DND-41 (cell line): ENCODE measurements at regions not wholly inside any gene's neighbourhood (a gene's known extent, or its start where the extent isn't known, plus 50 kb on each side); places are given as distances from the start of the nearest gene placed in this dataset.

Source experiments
- EZH2 ChIP-seq: IDR thresholded peaks from 3 replicates; pipeline ENCODE4 v1.6.1; 2012; ENCODE audit warnings: borderline replicate concordance, low read depth, mild to moderate bottlenecking, moderate library complexity, low read length, inconsistent platforms; ENCODE audit not compliant: severe bottlenecking
- TF ChIP-seq, protein P1 (sequence below): IDR thresholded peaks from 2 replicates; pipeline ENCODE4 v1.5.1; 2012; ENCODE audit warnings: borderline replicate concordance, low read length, moderate library complexity, mild to moderate bottlenecking; ENCODE audit not compliant: poor library complexity, severe bottlenecking; ENCODE audit errors: extremely low read depth

DNA sequence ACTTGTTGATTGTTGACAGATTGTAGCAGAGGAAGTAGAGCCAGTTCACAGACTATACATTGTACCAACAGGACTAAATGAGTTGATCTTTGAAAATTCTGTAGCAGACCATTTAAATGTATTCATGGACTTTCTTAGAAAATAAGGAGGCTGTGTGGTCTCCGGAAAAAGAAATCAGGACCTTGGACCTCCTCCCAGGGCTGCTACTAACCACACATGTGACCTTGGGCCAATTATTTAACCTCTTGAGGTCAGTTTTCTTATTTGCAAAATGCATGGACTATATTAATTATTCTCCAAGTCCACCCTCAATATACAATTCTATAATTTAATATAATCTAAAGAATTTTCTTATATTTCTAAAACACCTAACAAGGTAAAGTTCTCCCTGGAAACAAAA, 492.0 kb upstream of the JAG1 start:
- TF ChIP-seq EZH2, result no peak
- TF ChIP-seq, protein P1, sequence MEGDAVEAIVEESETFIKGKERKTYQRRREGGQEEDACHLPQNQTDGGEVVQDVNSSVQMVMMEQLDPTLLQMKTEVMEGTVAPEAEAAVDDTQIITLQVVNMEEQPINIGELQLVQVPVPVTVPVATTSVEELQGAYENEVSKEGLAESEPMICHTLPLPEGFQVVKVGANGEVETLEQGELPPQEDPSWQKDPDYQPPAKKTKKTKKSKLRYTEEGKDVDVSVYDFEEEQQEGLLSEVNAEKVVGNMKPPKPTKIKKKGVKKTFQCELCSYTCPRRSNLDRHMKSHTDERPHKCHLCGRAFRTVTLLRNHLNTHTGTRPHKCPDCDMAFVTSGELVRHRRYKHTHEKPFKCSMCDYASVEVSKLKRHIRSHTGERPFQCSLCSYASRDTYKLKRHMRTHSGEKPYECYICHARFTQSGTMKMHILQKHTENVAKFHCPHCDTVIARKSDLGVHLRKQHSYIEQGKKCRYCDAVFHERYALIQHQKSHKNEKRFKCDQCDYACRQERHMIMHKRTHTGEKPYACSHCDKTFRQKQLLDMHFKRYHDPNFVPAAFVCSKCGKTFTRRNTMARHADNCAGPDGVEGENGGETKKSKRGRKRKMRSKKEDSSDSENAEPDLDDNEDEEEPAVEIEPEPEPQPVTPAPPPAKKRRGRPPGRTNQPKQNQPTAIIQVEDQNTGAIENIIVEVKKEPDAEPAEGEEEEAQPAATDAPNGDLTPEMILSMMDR, result no peak
